Immature natural killer cell (primary cell): ENCODE measurements at regions not wholly inside any gene's neighbourhood (a gene's known extent, or its start where the extent isn't known, plus 50 kb on each side); places are given as distances from the start of the nearest gene placed in this dataset.

ENCODE experiments used
- DNase-seq, 3 donors: peaks; one replicate each; pipeline ENCODE4 v3.0.0; 2022; ENCODE audit warnings: mixed read lengths in 1 of 3
- H3K27ac Mint-ChIP-seq, 6 donors: one replicate each; pipeline ENCODE4 v1.8.0; 2020; ENCODE audit warnings: mixed read lengths in 6 of 6, mild to moderate bottlenecking in 5 of 6, inconsistent platforms in 4 of 6, moderate library complexity in 3 of 6
- H3K27me3 Mint-ChIP-seq, 3 donors: one replicate each; pipeline ENCODE4 v1.8.0; 2020 to 2021; ENCODE audit warnings: low read depth in 3 of 3, mild to moderate bottlenecking in 3 of 3, mixed read lengths in 3 of 3, moderate library complexity in 3 of 3, inconsistent platforms in 1 of 3
- H3K36me3 Mint-ChIP-seq, 3 donors: one replicate each; pipeline ENCODE4 v1.8.0; 2020; ENCODE audit warnings: mixed read lengths in 3 of 3, inconsistent platforms in 2 of 3, mild to moderate bottlenecking in 2 of 3
- H3K4me1 Mint-ChIP-seq, 2 donors: one replicate each; pipeline ENCODE4 v1.8.0; 2020; ENCODE audit warnings: inconsistent platforms in 2 of 2, mild to moderate bottlenecking in 2 of 2, mixed read lengths in 2 of 2, moderate library complexity in 1 of 2
- H3K4me3 Mint-ChIP-seq, 5 donors: one replicate each; pipeline ENCODE4 v1.8.0; 2020; ENCODE audit warnings: mild to moderate bottlenecking in 5 of 5, mixed read lengths in 5 of 5, inconsistent platforms in 3 of 5, moderate library complexity in 3 of 5
- H3K9me3 Mint-ChIP-seq, 6 donors: one replicate each; pipeline ENCODE4 v1.8.0; 2020; ENCODE audit warnings: mild to moderate bottlenecking in 6 of 6, mixed read lengths in 6 of 6, inconsistent platforms in 4 of 6, moderate library complexity in 3 of 6

- Mint-ChIP-seq H3K27me3 (no peaks in the 10 kb centered on the region), H3K9me3 (peaks cover 2 to 45% (median 12%) of the 10 kb centered on the region in 6 donors), H3K27ac (no peak overlapping the region), H3K4me3 (no peak overlapping the region), H3K36me3 (no peaks in the 10 kb centered on the region), H3K4me1 (no peaks in the 10 kb centered on the region)
- DNase-seq: no peak
These were observed 235.9 kb downstream of the HGF start for GRCh38 chr7:81533931-81534330.

GRCh38 chr7:81533426-81533825 is 236.4 kb downstream of the HGF start:
- Mint-ChIP-seq H3K4me1 (no peaks in the 10 kb centered on the region), H3K9me3 (peaks cover 2 to 43% (median 12%) of the 10 kb centered on the region in 6 donors), H3K27ac (no peak overlapping the region), H3K27me3 (no peaks in the 10 kb centered on the region), H3K36me3 (no peaks in the 10 kb centered on the region), H3K4me3 (no peak overlapping the region)
- no peak for DNase-seq

GRCh38 chr7:81529785-81530184 is 240.1 kb downstream of the HGF start:
- no peaks in the 10 kb centered on the region for H3K36me3 Mint-ChIP-seq
- no peak overlapping the region for H3K4me3 Mint-ChIP-seq
- H3K4me1 Mint-ChIP-seq: no peaks in the 10 kb centered on the region
- no peaks in the 10 kb centered on the region for H3K27me3 Mint-ChIP-seq
- no peak overlapping the region for H3K27ac Mint-ChIP-seq
- no peak for DNase-seq
- H3K9me3 Mint-ChIP-seq: peaks cover 2 to 37% (median 9%) of the 10 kb centered on the region in 6 donors

- Mint-ChIP-seq H3K36me3 (no peaks in the 10 kb centered on the region), H3K4me1 (no peaks in the 10 kb centered on the region), H3K4me3 (no peak overlapping the region), H3K9me3 (peaks cover 0 to 41% (median 5%) of the 10 kb centered on the region in 6 donors), H3K27ac (no peak overlapping the region), H3K27me3 (peaks cover 0 to 1% (median 0%) of the 10 kb centered on the region in 3 donors)
- no peak for DNase-seq
These were observed 242.2 kb downstream of the HGF start for GRCh38 chr7:81527651-81528050.

GRCh38 chr7:81526971-81527370 is 242.9 kb downstream of the HGF start:
- H3K9me3 Mint-ChIP-seq: peaks cover 0 to 40% (median 5%) of the 10 kb centered on the region in 6 donors
- H3K27ac Mint-ChIP-seq: no peak overlapping the region
- H3K27me3 Mint-ChIP-seq: peaks cover 0 to 1% (median 0%) of the 10 kb centered on the region in 3 donors
- no peak overlapping the region for H3K4me3 Mint-ChIP-seq
- H3K4me1 Mint-ChIP-seq: no peaks in the 10 kb centered on the region
- DNase-seq: no peak
- H3K36me3 Mint-ChIP-seq: no peaks in the 10 kb centered on the region

- H3K36me3 Mint-ChIP-seq: no peaks in the 10 kb centered on the region
- no peaks in the 10 kb centered on the region for H3K4me1 Mint-ChIP-seq
- H3K9me3 Mint-ChIP-seq: peaks cover 0 to 30% (median 3%) of the 10 kb centered on the region in 6 donors
- H3K27ac Mint-ChIP-seq: no peak overlapping the region
- H3K27me3 Mint-ChIP-seq: peaks cover 0 to 1% (median 0%) of the 10 kb centered on the region in 3 donors
- no peak for DNase-seq
- H3K4me3 Mint-ChIP-seq: no peak overlapping the region
These were observed 244.0 kb downstream of the HGF start for GRCh38 chr7:81525841-81526240.

GRCh38 chr7:81519886-81520285 is 250.0 kb downstream of the HGF start:
- H3K36me3 Mint-ChIP-seq: no peaks in the 10 kb centered on the region
- H3K27me3 Mint-ChIP-seq: peaks cover 0 to 1% (median 0%) of the 10 kb centered on the region in 3 donors
- DNase-seq: no peak
- peaks cover 0 to 17% (median under 1%) of the 10 kb centered on the region in 6 donors for H3K9me3 Mint-ChIP-seq
- H3K4me1 Mint-ChIP-seq: no peaks in the 10 kb centered on the region
- H3K4me3 Mint-ChIP-seq: no peak overlapping the region
- no peak overlapping the region for H3K27ac Mint-ChIP-seq

- Mint-ChIP-seq H3K36me3 (no peaks in the 10 kb centered on the region), H3K27ac (no peak overlapping the region), H3K4me1 (no peaks in the 10 kb centered on the region), H3K9me3 (peaks cover 0 to 19% (median 6%) of the 10 kb centered on the region in 6 donors), H3K4me3 (no peak overlapping the region), H3K27me3 (no peaks in the 10 kb centered on the region)
- no peak for DNase-seq
These were observed 252.9 kb downstream of the HGF start for GRCh38 chr7:81516898-81517297.

GRCh38 chr7:81515009-81515408 is 254.8 kb downstream of the HGF start:
- Mint-ChIP-seq H3K27me3 (no peaks in the 10 kb centered on the region), H3K4me1 (no peaks in the 10 kb centered on the region), H3K36me3 (no peaks in the 10 kb centered on the region)

GRCh38 chr7:81514546-81514945 is 255.3 kb downstream of the HGF start:
- no peak for DNase-seq
- no peak overlapping the region for H3K27ac Mint-ChIP-seq
- H3K4me3 Mint-ChIP-seq: no peak overlapping the region
- no peaks in the 10 kb centered on the region for H3K27me3 Mint-ChIP-seq
- H3K4me1 Mint-ChIP-seq: no peaks in the 10 kb centered on the region
- H3K36me3 Mint-ChIP-seq: no peaks in the 10 kb centered on the region
- peaks cover 0 to 27% (median 11%) of the 10 kb centered on the region in 6 donors for H3K9me3 Mint-ChIP-seq

More at GRCh38 chr7:81515009-81515408, 254.8 kb downstream of the HGF start:
- no peak for DNase-seq
- no peak overlapping the region for H3K4me3 Mint-ChIP-seq
- peaks cover 0 to 27% (median 9%) of the 10 kb centered on the region in 6 donors for H3K9me3 Mint-ChIP-seq
- H3K27ac Mint-ChIP-seq: no peak overlapping the region

- Mint-ChIP-seq H3K4me3 (no peak overlapping the region), H3K4me1 (no peaks in the 10 kb centered on the region), H3K9me3 (peaks cover 0 to 38% (median 11%) of the 10 kb centered on the region in 6 donors), H3K36me3 (no peaks in the 10 kb centered on the region), H3K27ac (no peak overlapping the region), H3K27me3 (no peaks in the 10 kb centered on the region)
- DNase-seq: no peak
These were observed 259.7 kb downstream of the HGF start for GRCh38 chr7:81510122-81510521.

GRCh38 chr7:81507221-81507620 is 262.6 kb downstream of the HGF start:
- Mint-ChIP-seq H3K4me3 (no peak overlapping the region), H3K27me3 (no peaks in the 10 kb centered on the region), H3K36me3 (no peaks in the 10 kb centered on the region), H3K4me1 (no peaks in the 10 kb centered on the region), H3K27ac (no peak overlapping the region), H3K9me3 (peaks cover 0 to 28% (median 6%) of the 10 kb centered on the region in 6 donors)
- DNase-seq: no peak

GRCh38 chr7:81506609-81507008 is 263.2 kb downstream of the HGF start:
- peaks cover 0 to 28% (median 6%) of the 10 kb centered on the region in 6 donors for H3K9me3 Mint-ChIP-seq
- no peaks in the 10 kb centered on the region for H3K36me3 Mint-ChIP-seq
- no peak for DNase-seq
- H3K4me3 Mint-ChIP-seq: no peak overlapping the region
- no peaks in the 10 kb centered on the region for H3K4me1 Mint-ChIP-seq
- no peaks in the 10 kb centered on the region for H3K27me3 Mint-ChIP-seq
- H3K27ac Mint-ChIP-seq: no peak overlapping the region

- Mint-ChIP-seq H3K27me3 (peaks cover 1 to 2% (median 2%) of the 10 kb centered on the region in 3 donors), H3K36me3 (no peaks in the 10 kb centered on the region), H3K4me3 (no peak overlapping the region), H3K27ac (no peak overlapping the region), H3K4me1 (no peaks in the 10 kb centered on the region), H3K9me3 (peaks cover 0 to 10% (median under 1%) of the 10 kb centered on the region in 6 donors)
- DNase-seq: no peak
These were observed 266.1 kb downstream of the HGF start for GRCh38 chr7:81503771-81504170.

GRCh38 chr7:81503336-81503735 is 266.5 kb downstream of the HGF start:
- H3K27ac Mint-ChIP-seq: no peak overlapping the region
- peaks cover 0 to 10% (median 0%) of the 10 kb centered on the region in 6 donors for H3K9me3 Mint-ChIP-seq
- no peaks in the 10 kb centered on the region for H3K36me3 Mint-ChIP-seq
- no peaks in the 10 kb centered on the region for H3K4me1 Mint-ChIP-seq
- no peak for DNase-seq
- peaks cover 1 to 2% (median 2%) of the 10 kb centered on the region in 3 donors for H3K27me3 Mint-ChIP-seq
- H3K4me3 Mint-ChIP-seq: no peak overlapping the region
